ENCODE measurements at regions not wholly inside any gene's neighbourhood (a gene's known extent, or its start where the extent isn't known, plus 50 kb on each side); places are given as distances from the start of the nearest gene placed in this dataset.

DNA sequence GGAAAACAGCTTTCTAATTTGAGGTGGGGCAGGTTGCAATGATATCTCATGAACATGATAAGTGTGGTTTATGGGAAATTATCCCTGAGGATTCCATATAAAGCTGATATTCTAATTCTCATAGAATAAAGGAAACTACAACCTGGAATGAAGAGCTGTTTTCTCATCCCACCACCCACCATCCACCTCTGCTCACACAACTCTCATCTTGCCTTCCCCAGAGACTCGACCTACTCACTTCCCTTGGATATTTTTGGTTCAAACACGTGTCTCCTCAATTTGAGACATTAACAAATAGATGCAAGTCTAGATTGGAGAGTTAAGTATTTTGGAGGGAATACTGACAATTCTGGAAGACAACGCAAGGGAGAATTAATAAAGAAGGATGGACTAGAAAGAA lies 490.9 kb downstream of the TMEM182 start:
- H3K4me3 ChIP-seq (replicated peaks in 1 of 2; ENCODE audit: low read depth in 2 of 2, low read length in 2 of 2), result no peak overlapping the region
- TF ChIP-seq, protein P1, sequence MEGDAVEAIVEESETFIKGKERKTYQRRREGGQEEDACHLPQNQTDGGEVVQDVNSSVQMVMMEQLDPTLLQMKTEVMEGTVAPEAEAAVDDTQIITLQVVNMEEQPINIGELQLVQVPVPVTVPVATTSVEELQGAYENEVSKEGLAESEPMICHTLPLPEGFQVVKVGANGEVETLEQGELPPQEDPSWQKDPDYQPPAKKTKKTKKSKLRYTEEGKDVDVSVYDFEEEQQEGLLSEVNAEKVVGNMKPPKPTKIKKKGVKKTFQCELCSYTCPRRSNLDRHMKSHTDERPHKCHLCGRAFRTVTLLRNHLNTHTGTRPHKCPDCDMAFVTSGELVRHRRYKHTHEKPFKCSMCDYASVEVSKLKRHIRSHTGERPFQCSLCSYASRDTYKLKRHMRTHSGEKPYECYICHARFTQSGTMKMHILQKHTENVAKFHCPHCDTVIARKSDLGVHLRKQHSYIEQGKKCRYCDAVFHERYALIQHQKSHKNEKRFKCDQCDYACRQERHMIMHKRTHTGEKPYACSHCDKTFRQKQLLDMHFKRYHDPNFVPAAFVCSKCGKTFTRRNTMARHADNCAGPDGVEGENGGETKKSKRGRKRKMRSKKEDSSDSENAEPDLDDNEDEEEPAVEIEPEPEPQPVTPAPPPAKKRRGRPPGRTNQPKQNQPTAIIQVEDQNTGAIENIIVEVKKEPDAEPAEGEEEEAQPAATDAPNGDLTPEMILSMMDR (IDR thresholded peaks at IDR 0.05; ENCODE audit: low read depth, low read length), result no peak
- no peak for DNase-seq (ENCODE audit: low read depth in 2 of 2)

DNA sequence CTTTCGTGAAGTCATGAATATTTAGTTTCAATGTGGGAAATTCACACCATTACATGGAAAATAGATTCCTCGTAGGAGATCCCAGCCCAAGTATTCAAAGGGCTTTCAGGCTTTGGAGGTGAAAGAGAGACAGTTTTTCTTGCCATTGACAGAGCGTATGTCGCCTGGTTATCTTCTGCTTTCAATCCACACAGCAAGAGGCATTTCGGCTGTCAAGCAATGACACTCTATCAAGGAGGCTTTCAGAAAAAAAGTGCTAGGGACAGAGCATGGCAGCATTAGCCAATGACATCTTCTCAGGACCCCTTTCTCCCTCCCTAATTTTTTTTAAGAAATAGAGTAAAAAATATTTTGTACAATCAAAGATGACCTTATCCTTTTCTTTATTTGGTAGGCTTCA lies 492.8 kb downstream of the TMEM182 start:
- DNase-seq (ENCODE audit: low read depth in 2 of 2), result no peak
- TF ChIP-seq, protein P1 (IDR thresholded peaks at IDR 0.05; ENCODE audit: low read depth, low read length), result no peak
- no peak overlapping the region for H3K4me3 ChIP-seq (replicated peaks in 1 of 2; ENCODE audit: low read depth in 2 of 2, low read length in 2 of 2)

DNA sequence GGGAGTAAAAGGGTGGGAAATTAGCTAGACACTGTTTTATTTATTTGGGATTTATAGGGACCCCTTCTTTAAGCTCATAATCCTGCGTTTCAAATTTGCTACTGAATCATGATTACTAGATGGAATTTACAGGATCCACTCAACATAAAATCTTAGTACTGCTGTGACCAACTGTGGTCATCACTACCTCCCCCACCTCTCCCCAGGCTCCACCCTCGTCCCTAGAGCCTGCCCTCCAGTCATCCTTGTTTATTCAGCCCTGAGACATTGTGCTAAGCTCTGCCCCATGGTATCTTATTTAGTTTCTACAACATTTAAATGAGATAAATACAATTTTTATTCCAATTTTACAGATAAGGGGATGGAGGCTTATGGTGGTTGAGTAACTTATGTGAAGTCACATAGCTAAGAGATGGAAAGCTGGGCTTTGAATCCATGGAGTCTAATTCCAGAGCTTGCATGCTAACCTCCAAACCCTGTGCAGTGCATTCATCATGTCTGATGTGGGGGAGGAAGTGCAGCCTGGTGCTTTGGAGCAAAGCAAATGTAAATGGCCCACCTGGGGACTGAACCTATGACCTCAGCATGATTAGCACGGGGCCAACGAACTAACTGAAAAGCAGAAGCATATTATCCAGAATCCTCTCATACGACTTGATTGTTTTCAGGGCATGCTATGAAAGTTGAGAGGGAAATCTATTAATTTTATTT lies 502.4 kb downstream of the TMEM182 start:
- TF ChIP-seq, protein P1 (IDR thresholded peaks at IDR 0.05; ENCODE audit: low read depth, low read length), result no peak
- DNase-seq (ENCODE audit: low read depth in 2 of 2), result no peak
- no peak overlapping the region for H3K4me3 ChIP-seq (replicated peaks in 1 of 2; ENCODE audit: low read depth in 2 of 2, low read length in 2 of 2)

DNA sequence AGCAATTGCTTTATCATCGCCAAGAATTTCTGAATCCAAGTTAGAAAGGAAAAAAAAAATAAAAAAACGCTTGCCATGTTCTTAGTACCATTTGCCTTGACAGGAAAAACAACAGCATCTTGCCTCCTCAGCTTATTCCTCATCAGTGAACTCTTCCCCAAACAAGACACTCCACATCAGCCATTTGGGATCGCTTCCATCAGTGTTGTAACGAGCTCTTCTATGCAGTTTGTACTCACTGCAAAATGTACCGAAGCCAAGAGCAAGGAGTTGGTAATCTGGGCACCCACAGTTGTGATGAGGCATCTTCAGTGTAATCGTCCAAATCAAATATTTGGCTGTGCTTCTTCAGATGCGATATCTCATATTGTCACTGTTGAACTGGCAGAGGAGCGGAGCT lies 503.7 kb downstream of the TMEM182 start:
- no peak overlapping the region for H3K4me3 ChIP-seq (replicated peaks in 1 of 2; ENCODE audit: low read depth in 2 of 2, low read length in 2 of 2)
- TF ChIP-seq, protein P1 (IDR thresholded peaks at IDR 0.05; ENCODE audit: low read depth, low read length), result no peak
- DNase-seq (ENCODE audit: low read depth in 2 of 2), result no peak

DNA sequence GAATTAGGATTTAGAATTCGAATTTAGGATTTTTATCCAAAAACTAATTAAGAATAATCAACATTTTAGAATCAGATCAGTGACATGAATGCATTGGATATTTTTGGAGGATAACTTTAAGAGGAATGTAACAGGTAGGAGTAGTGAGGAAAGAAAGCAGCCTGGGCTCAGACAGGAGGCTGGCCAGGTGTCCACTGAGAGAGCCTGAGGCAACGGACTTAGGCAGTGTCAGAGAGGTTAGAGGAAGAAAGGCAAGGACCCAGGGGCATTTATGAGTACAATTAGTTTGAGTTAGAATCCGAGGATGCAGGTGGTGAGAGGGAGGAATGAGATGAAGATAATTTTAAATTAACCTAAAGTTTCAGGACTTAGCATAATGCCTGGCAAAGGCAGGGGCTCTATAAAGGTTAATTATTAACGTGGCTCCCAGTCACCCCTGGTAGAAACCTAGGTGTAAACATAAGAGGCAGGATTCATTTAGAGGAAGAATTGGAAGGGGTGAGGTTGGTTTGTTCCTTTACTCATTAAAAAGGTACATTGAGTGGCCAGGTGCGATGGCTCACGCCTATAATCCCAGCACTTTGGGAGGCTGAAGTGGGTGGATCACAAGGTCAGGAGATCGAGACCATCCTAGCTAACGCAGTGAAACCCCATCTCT lies 507.1 kb downstream of the TMEM182 start:
- DNase-seq (ENCODE audit: low read depth in 2 of 2), result no peak
- no peak overlapping the region for H3K4me3 ChIP-seq (replicated peaks in 1 of 2; ENCODE audit: low read depth in 2 of 2, low read length in 2 of 2)
- TF ChIP-seq, protein P1 (IDR thresholded peaks at IDR 0.05; ENCODE audit: low read depth, low read length), result no peak

DNA sequence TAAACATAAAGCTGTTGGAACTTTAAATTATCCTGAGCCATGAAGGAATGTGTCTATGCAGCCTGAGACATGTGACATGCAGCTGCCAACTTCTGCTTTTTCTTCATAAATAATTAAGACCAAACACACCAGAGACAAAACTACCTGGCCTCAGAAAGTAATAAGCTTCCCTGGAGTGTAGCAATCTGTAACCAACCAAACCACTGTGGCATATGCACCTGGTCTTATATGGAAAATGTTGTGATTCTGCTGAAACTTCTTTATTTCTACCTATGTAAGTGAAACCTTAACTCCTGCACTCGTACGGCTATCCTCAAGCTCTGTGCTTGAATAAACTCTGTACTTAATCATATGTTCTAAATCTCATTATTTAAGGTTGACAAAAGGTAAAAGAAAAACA lies 515.0 kb downstream of the TMEM182 start:
- no peak for DNase-seq (ENCODE audit: low read depth in 2 of 2)
- no peak overlapping the region for H3K4me3 ChIP-seq (replicated peaks in 1 of 2; ENCODE audit: low read depth in 2 of 2, low read length in 2 of 2)
- TF ChIP-seq, protein P1 (IDR thresholded peaks at IDR 0.05; ENCODE audit: low read depth, low read length), result no peak
